ENCODE measurements at regions not wholly inside any gene's neighbourhood (a gene's known extent, or its start where the extent isn't known, plus 50 kb on each side); places are given as distances from the start of the nearest gene placed in this dataset.
"Not testable (repeated sequence)": the region's sequence is repeated elsewhere in the genome, so short reads cannot be mapped to it uniquely, and the experiment has no call there.

GRCh38 chr20:48374031-48374907, 453.5 kb downstream of the PREX1 start (continued):
- TF ChIP-seq ELF3 (CRISPR knock-in tag; IDR thresholded peaks at IDR 0.05) (0 out of 2 replicates have a peak, but pooled peaks have one; percentile 11), ZNF768 (CRISPR knock-in tag; IDR thresholded peaks at IDR 0.05) (peak; percentile 24; the same call in 1 of the 2 replicates), ZNF556 (CRISPR knock-in tag; IDR thresholded peaks at IDR 0.05; ENCODE audit: borderline replicate concordance) (0 out of 2 replicates have a peak, but pooled peaks have one; percentile 32), ZMYM4 (CRISPR knock-in tag; IDR thresholded peaks at IDR 0.05) (peak; percentile 55; the same call in 1 of the 2 replicates), ZNF781 (CRISPR knock-in tag; IDR thresholded peaks at IDR 0.05; ENCODE audit: borderline replicate concordance, not compliant biosample characterization) (peak; percentile 59), NR2F1 (CRISPR knock-in tag; IDR thresholded peaks at IDR 0.05) (0 out of 4 replicates have a peak, but pooled peaks of 1 of the 2 experiments have one; percentile 39), ZNF205 (CRISPR knock-in tag; IDR thresholded peaks at IDR 0.05) (0 out of 2 replicates have a peak, but pooled peaks have one; percentile 28), STAG1 (CRISPR knock-in tag; IDR thresholded peaks at IDR 0.05) (peak; percentile 62), NRL (CRISPR knock-in tag; IDR thresholded peaks at IDR 0.05; ENCODE audit: borderline replicate concordance) (peak; percentile 65; the same call in 1 of the 2 replicates), THAP8 (CRISPR knock-in tag; IDR thresholded peaks at IDR 0.05; ENCODE audit: borderline replicate concordance) (0 out of 2 replicates have a peak, but pooled peaks have one; percentile 10), ARID5B (CRISPR knock-in tag; IDR thresholded peaks at IDR 0.05) (0 out of 2 replicates have a peak, but pooled peaks have one; percentile 8), HDAC2 (CRISPR knock-in tag; IDR thresholded peaks at IDR 0.05) (peak; percentile 33; the same call in 1 of the 2 replicates), TFDP2 (CRISPR knock-in tag; IDR thresholded peaks at IDR 0.05) (0 out of 2 replicates have a peak, but pooled peaks have one; percentile 32), RXRB (CRISPR knock-in tag; IDR thresholded peaks at IDR 0.05; ENCODE audit: borderline replicate concordance) (peak; percentile 66; the same call in 1 of the 2 replicates), TSC22D2 (CRISPR knock-in tag; IDR thresholded peaks at IDR 0.05; ENCODE audit: borderline replicate concordance) (peak; percentile 30; the same call in 1 of the 2 replicates), EP300 (CRISPR knock-in tag; IDR thresholded peaks at IDR 0.05; ENCODE audit: borderline replicate concordance) (peak; percentile 45; the same call in 1 of the 2 replicates), SNAPC2 (CRISPR knock-in tag; IDR thresholded peaks at IDR 0.05) (0 out of 2 replicates have a peak, but pooled peaks have one; percentile 32), ZBTB38 (CRISPR knock-in tag; IDR thresholded peaks at IDR 0.05) (peak; percentile 96), ZNF331 (CRISPR knock-in tag; IDR thresholded peaks at IDR 0.05) (peak; percentile 56)
- not testable (repeated sequence) for TF ChIP-seq EP300 (IDR thresholded peaks at IDR 0.05; ENCODE audit: low read depth in 2 of 2, low read length in 2 of 2)
